NCI-H774 (cell line): ENCODE measurements at regions not wholly inside any gene's neighbourhood (a gene's known extent, or its start where the extent isn't known, plus 50 kb on each side); places are given as distances from the start of the nearest gene placed in this dataset.
A peak's percentile ranks its signal among the peaks of the same experiment; 100 is the strongest.

Experiments used
- DNase-seq: peaks from one replicate; lab custom pipeline; 2025; lab: John Stamatoyannopoulos, UW

DNA sequence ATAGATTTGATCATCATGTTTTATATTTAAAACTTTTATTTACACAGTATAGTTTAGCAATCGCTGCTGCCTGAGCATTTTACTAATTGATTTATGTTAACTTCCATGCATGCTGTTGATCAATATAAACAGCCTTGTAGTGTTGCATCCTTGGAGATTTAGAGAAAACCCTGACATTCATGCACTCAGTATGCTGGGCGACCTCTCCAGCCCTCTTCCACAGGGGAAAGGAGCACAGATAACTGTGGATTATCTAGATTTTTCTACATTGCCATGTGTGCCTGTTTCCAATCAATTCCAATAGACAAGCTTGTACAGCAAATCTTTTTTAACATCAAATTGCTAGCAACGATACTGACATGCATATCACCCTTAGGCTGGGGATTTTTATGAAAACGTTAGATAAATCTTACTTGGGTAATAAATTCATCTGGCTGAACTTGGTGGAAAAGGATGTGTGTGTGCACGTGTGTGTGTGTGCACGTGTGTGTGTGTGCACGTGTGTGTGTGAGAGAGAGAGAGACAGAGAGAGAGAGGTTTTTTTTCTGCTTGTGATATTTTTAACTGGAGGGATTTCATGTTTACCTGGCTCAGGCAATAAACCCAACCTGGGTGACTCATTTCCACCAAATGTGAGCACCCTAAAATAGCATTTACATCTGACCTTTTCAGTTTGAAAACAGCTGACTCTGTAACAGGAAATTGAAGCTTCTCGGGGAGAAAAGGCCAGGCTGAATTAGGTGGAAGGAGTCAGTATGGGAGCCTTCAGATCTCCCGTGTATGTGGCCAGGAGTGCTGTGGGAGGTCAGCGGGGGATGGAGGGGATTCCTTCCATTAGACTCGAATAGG lies 339.8 kb downstream of the PRDM2 start:
- DNase-seq, result no peak

DNA sequence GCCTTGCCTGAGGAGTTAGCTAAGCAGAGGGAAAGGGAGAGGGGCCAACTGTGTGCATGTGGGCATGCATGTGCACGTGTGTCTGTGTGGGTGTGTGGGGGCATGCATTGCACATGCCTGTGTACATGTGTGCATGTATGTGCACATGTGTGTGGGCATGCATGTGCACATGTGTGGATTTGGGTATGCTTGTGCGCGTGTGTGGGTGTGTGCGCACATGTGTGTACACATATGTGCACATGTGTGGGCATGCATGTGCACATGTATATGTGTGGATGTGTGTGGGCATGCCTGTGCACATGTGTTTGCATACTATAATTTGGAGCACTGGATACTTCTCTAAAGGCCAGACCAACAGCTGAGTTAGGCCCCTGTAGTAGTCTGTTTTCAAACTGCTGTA lies 350.0 kb downstream of the PRDM2 start:
- DNase-seq, result no peak

DNA sequence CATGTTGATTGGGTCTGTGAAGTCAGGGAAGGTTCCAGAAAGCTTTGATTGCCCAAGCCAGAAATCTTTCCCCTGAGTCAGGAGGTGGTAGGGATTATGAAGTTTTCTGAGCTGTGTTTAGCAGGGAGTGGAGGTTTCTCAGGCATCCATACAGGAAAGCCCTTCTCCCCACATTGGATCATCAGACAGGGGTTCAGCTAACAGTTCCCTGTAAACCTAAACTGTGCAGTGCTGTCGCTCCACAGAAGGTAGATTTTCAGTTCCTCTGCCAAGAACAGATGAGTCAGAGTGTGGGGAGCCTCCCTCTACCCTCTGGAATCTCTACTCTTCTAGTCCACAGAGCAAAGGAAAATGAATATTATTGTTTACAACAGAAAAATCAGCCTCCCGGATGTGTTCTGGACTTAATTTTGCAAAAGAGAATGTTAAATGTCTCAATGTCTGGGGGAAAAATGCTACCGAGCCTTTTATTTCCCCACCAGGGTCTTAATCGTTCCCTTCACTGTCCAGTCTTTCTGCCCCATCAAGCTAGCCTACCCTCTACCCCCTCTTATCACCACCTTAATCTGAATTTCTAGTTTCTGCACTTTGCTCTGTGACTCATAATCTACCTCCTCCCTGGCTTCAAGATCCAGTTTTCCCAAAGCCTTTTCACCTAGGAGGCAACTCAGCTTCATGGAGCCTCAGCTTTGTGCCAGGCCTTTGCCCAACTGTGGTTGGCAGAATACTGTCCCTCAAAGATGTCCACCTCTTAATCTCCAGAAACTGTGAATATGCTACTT lies 355.6 kb downstream of the PRDM2 start:
- no peak for DNase-seq

DNA sequence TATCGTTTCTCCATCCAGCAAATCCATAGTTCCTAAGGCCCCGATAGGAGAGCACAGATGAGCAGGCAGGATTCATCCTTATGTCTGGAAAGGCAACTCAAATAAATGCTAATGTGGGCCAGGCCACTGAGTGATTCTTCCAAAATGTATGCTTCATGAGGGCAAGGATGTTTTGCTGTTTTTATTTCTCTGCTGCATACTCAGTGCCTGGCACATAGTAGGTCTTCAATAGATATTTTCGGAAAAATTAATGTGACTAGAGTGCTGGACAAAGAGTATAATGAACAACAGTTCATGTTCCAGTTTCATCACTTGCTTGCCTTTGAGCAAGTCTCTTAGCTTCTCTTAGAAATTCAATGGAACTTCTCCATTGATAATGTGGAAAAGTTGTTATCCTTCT lies 357.7 kb downstream of the PRDM2 start:
- no peak for DNase-seq

DNA sequence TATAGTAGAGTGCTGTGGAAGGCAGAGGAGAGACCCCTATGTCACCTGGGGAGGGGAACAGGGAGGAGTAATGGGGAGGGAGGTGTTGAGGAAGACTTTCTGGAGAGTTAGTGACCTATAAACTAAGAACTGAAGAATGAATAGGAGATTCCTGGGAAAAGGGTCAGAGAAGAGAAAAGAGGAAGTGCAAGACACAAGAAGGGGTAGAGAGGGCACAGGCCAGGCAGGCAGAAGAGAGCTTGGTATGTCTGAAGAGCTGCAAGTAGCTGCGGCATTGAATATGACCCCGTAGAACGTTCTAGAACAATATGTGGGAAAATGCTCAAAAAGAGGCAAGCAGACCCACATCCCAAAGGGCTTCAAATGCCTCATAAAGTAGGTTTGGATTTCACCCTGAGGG lies 361.2 kb downstream of the PRDM2 start:
- no peak for DNase-seq

DNA sequence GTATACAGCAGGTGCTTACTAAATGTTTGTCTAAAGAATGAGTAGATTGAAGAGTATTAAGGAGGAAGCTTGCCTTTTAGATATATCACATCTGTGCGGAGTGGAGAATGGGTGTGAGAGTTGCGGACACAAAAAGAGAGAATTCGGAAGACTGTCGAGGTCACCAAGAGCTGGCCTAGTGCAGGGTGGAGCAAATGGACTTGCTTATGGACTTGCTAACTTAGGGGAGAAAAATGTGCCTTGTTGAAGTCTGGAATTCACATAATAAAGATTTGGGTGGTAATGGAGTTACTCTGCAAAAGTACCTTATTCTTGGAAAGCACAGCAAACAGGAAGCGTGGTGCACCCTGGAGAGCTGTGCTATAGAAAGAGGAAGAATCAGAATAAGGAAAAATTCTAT lies 361.7 kb downstream of the PRDM2 start:
- DNase-seq, result no peak

DNA sequence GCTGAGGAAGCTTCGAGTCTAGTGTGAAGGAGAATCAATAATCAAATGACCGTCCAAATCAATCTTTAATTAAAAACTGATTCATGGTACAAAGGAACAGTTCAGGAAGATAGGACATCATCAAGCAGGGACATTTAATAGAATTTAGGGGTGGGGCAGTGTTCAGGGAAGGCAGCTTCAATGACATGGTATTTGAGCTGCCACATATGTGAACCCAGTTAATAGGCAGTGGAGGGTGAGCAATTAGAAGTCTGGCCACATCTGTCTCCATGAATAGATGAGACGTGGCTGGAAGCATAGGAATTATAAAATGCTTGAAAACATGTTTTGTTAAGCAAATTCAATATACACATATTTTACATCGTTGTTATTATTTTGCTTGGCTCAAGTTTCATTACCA lies 362.7 kb downstream of the PRDM2 start:
- no peak for DNase-seq

DNA sequence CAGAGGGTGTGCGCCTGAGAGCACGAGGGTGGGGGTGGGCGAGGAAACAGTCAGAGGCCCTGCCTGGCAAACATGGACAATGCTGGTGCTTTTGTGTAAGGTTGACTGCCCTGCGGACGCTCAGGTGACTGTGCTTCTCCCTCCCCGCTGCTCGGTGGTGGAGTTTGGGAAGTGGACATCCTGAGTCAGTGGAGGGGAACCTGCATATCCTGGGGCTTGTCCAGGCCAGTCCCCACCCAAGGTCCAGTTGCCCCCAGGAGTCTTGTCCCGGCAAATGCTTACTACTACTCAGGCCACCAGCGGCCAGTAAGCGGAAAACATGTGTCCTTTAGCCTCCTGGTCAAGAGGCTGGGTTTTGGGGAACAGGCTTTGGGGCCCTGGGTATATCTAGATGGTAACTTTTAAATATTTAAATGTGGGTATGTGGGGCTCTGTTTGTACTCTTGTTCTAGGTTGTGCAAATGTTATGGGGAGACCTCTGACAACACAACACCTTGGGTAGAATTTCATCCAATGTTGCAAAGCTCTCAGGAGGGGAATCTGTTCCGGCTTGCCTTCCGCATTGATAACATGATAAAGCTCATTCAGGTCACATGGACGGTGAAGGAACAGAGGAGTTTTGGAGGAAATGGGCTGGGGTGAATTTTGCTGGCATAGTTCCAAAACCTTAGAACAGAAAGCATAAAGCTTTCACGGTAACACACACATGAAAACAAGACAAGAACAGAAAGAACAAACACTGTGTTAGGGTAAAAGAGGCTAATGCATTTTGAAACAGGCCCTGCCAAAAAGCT lies 364.9 kb downstream of the PRDM2 start:
- no peak for DNase-seq

DNA sequence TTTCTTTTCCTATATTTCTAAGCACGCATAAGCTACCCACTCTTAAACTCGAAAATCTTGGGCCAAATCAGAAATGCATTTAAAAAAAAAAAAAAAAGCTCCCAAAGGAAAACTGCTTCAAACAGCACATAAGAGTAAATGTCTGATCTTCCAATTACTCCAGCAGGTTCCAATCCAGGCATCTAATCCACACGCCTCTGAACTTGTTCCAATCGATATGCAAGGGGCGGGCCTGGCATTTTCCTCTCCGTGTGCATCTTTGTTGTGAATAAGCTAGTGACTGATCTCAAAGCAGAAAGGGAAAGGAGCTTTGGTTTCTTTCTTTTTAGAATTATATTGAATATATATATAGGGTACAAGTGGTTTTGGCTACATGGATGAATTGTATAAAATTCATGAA lies 365.5 kb downstream of the PRDM2 start:
- DNase-seq, result no peak

DNA sequence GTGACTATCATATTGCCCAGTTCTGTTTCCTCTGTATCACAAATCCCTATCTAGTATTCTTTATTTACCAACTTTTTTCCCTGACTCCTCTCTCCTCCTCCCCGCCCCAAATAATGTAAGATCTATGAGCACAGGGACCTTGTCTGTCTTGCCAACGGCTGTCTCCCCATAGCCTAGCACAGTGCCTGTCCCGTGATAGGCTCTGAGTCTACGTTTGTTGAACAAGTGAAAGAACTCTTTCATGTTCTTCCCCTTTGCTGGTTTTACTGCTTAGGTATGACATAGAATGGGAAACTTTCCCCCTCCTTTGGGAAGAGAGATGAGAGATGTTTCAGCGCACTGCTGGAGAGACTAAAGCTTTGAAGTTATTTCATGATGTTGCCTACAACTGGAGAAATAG lies 367.0 kb downstream of the PRDM2 start:
- DNase-seq, result no peak

DNA sequence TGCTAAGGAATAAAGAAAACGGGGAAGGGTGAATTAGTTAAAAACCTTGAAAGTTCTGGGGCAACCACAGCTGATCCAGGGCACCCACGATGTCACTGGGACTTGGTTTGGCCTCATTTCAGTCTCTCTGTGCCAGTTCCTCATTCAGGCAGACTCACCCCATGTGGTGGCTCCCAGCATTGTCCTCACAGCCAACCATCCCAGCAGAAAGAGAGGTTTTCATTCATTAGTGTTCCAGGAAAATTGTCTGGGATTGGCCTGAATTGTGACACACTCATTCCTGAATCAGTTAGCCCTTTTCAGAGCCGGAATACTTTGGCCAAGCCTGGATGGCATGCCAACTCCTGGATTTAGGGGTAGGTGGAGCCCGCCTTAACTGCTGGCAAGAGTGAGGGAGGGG lies 367.7 kb downstream of the PRDM2 start:
- DNase-seq, result no peak

DNA sequence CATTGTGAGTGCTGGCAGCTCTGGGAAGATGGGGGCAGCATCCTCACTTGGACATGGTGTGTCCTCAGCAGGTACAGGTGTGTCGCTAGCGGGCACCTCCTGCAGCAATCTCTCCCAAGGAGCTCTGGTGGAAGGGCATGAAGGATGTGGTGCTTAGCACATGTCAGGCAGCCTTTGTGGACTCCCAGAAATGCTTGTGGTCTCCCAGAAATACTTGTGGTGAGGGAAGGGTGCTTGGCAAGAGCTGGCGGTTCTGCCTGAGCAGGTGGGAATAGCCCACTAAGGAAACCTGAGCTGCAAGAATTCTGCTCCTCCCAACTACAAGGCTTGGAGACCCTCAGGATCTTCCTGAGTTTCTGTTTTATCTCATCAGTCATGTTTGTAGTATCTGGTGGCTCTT lies 371.6 kb downstream of the PRDM2 start:
- no peak for DNase-seq

DNA sequence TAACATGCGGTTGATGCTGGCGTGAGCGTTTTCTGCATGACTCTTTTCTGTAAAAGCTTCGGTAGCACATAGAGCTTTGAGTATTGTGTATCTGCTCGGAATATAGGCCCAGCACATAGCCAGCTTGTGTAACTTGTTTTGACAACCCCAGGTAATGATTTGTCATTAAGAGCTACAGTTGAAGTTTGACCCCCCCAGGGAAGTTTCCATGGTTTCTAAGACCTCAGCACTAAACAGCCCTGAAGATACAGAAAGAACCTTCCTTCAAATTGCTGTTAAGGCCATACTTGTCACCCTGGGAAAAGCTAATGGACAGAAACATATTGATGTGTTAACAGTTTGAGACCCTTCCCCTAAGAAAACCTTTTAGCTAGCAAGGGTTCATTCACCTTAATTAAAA lies 380.7 kb downstream of the PRDM2 start:
- no peak for DNase-seq

DNA sequence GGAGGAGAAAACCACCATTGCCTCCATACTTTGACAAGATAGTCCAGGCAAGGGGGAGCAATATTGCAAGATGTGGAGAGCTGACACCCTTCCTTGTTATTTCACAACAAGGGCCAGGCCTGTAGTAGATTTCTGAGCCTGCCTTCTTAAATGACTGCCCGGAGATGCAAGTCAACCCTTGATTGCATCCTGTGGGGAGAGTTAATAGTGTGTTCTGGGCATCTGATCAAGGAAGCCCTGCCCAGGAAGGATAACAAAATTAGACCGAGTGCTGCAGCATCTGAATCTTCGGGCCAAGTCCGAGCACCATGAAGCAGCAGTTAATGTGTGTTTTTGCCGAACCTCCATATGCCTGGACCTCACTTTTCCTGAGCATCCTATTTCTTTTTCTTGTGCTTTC lies 382.3 kb downstream of the PRDM2 start:
- no peak for DNase-seq

DNA sequence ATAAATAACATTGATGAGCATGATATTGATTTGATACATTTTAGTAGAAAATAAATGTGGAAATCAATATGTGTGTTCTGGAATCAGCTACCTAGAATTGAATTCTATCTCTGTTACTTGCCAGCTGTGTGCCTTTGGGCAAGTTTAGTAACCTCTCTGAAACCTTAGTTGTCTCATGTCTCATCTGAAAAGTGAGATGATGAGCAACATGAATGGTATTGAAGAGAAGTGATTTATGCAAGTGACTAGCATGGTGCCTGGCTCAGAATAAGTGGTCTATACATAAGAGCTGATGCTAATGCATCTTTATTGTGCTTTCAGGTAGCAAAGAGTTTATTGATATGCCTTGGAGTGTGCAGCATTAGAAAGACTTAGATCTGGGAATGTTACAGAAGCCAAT lies 383.3 kb downstream of the PRDM2 start:
- no peak for DNase-seq

DNA sequence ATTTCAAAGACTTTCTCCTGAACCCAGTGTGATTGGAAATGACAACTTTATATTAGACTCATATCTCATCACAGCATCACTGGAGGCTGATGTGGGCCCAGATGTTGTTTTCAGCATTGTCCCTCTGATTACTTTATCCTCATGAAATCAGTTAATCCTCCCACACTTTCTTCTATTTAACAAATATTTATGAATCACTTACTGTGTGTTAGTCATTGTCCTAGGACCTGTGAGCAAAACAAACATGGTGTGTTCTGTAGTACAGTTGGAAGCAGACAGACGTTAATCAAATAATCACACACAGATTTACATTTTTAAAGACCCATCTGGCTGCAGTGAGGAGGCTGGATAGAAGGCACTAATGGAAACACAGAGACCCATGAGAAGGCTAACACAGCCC lies 383.7 kb downstream of the PRDM2 start:
- no peak for DNase-seq

DNA sequence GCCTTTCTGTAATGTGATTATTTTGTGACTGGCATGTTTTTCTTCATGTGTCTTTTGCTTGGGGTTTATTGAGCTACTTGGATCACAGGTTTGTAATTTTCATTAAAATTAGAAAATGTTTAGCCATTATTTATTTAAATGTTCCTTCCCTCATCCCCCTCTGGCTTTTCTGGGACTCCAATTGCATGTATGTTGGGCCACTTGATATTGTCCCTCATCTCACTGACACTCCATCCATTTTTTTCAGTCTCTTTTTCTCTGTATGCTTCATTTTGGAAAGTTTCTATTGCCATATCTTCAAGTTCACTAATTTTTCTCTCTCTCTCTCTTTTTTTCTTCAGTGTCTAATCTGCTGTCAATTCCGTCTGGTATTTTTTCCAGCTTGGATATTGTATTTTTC lies 390.1 kb downstream of the PRDM2 start:
- DNase-seq, result no peak

DNA sequence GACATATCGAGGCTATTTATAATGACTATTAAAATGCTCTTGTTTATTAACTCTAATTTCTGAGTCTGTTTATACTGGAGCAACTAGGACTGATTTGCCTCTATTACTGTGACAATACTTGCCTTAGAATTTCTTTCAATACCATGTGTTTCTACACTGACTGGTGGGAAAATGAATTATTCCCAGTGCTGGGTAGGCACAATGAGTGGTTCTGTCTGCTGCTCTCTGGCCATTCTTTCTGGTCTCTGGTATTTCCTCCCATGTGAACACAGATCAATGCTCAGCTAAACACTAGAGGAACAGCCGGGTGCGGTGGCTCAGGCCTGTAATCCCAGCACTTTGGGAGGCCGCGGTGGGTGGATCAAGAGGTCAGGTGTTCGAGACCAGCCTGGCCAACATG lies 390.5 kb downstream of the PRDM2 start:
- no peak for DNase-seq

DNA sequence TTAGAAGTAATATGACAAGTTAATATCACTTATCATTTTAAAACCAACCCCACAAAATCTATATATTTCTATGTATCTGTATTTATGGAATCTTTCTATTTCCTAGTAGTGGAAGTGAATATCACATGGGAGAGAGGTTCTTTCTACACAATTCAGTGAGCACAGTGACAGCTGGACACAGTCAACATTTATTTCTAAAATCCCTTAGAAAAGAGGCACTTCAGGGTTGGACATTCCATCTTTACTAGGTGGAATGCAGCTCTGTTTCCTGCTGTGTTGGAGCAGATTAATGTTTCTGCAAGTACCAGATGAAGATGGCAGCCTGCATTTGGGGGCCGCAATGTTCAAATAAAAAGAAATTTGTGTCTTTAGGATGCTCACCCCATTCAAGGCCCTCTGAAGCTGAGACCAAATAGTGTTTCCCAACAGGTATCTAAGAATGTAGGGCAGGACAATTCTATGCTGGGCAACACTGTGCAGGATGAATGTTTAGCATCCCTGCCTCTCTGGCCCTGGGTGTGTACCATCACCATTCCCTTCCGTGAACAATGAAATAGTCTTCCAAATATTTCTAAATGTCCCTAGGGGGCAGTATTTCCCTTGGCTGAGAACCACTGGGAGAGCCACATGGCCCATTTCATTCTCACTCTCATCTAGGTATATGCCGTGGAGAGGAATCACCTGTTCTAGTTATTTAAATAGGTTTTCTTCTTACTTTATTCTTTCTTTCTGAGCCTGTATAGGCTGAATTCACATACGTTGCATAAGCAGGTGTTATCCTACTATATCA lies 394.8 kb downstream of the PRDM2 start:
- DNase-seq, result peak; percentile 33

DNA sequence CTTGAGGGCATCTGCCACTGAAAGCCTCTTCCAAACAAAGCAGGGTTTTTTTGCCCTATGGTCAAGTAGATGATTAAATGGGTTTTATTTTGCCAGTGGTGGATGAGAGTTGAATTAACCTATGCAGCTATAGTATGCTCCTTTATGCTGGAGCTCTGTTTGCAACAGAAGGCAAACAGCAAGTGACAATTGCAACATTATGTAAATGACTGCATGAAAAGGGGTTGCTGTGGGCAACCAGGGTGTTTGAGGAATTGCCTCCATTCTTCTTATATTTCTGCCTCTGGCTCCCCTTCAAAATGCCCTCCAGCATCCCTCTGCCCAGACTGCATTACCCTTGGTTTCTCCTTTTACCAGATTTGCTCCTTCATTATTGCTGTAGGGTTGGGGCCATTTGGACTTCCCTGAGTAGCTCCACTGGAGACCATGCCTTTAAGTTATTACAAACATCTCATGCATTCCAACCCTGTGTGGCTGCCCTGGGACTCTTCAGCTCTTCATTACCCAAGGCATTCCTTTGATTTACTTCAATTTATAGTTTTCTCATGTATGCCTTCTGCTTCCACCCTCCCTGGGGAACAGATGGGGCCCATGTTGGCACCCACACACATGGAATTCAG lies 398.4 kb downstream of the PRDM2 start:
- no peak for DNase-seq

DNA sequence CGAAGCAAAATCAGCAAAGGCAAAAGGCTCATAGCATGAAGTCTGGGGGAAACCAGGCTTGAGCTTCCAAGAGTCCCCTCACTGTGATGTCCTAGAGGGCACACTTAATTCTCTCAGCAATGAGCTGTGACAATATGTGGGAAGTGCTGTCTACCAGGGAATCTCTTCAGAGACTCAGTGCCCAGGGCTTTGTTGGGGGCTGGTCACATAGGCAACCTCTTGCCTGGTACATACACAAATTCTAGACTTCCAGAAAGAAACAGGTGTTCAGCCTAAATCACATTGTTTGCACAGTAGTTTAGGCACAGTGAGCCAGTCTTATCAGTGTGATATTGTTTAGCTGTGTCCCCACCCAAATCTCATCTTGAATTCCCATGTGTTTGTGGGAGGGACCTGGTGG lies 400.5 kb downstream of the PRDM2 start:
- no peak for DNase-seq

DNA sequence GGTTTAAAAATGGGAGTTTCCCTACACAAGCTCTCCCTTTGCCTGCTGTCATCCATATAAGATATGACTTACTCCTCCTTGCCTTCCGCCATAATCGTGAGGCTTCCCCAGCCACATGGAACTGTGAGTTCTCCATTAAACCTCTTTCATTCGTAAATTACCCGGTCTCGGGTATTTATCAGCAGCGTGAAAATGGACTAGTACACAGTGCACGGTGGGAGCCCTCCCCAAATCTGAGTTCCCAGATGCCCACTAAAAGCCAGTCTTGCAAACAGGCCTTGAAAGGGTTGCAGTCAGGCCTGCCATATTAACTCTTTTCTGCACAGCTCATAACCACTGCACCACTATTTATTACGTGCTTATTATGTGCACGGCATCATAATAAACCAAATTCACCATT lies 400.9 kb downstream of the PRDM2 start:
- DNase-seq, result no peak
